Right renal cortex interstitium (tissue), 3 donors: ENCODE measurements at regions not wholly inside any gene's neighbourhood (a gene's known extent, or its start where the extent isn't known, plus 50 kb on each side); places are given as distances from the start of the nearest gene placed in this dataset.
A peak's percentile ranks its signal among the peaks of the same experiment; 100 is the strongest.
"Not testable (repeated sequence)": the region's sequence is repeated elsewhere in the genome, so short reads cannot be mapped to it uniquely, and the experiment has no call there.

Experiments used
- DNase-seq, 3 donors: peaks; one replicate each; pipeline ENCODE4 v3.0.0-alpha.2; 2013; ENCODE audit warnings: low read depth in 3 of 3, low spot score in 2 of 3

DNA sequence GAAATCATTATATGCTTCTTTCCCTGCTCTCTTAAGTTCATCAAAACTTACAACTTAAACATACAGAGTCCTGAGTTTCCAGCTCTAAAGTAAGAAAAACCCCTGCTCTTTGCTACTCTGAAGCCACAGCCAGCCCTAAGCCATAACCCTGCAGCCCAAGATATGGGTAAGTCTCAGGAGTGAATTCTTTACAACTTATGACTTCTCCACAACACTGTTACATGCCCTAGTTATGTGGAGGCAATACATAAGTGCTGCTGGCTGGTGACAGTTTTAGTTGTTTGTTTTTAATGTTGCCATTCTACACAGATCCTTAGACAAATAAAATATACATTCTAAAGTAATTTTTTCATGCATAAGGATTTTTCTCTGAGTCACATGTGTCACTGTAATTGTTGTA is 100.2 kb downstream of the FBXO8 start:
- DNase-seq: no peak

DNA sequence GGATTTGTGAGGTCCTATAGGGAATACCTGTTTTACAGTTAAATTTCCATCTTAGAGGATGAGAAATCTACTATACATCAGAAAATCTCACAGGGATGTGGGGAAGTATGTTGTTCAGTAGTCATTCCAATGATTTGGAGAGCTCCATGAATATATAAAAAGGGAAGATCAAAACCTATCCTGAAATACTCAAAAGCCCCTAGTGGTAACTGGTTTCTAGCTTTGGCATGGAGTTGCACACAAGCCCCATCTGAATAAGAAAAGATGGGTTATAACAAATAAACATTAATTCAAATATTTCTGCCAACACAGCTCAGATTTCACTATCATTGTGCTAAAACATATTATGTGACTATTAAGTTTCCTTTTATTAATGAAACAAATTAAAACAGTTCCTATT is 101.6 kb downstream of the FBXO8 start:
- DNase-seq: no peak

DNA sequence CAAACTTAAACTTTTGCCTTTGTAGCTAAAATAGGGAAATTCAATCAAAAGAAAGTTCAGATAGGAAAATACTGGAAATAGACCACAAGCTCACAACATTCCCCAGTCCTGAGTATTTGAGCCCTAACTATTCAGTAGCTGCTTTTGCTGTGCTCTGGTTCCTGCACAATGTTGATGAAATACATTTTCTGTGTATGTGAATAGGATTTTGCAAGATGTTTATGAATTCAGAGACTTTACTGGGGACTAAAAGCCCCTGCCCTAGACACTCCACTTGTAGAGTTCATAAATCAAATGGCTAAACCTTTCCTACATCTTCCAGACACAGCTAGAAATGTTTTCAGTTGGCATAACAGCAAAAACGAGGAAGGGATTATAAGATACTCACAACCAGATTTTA is 105.9 kb downstream of the FBXO8 start:
- no peak for DNase-seq

GRCh38 chr4:174175836-174176235 is 107.6 kb downstream of the FBXO8 start:
- not testable (repeated sequence) for DNase-seq

DNA sequence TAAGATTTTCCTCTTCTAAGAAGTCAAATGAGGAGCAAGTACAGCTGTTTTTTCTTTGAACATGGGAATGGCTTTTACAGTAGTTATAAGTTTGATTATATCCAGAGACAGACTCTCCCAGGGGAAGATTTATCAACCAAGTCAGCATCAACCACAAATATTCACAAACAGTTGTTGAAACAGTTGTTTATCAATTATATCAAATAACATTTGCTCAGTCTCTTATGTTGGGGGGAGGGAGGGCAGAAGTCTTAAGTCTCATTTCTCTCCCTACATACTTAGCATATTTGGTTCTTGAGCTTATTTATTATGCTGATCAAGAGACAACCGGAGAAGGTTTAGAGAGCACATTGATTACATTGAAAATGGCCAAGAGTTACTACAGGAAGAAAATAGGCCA is 110.1 kb downstream of the FBXO8 start:
- no peak for DNase-seq

- DNase-seq: no peak
These were observed 111.2 kb downstream of the FBXO8 start for GRCh38 chr4:174172274-174172673.

DNA sequence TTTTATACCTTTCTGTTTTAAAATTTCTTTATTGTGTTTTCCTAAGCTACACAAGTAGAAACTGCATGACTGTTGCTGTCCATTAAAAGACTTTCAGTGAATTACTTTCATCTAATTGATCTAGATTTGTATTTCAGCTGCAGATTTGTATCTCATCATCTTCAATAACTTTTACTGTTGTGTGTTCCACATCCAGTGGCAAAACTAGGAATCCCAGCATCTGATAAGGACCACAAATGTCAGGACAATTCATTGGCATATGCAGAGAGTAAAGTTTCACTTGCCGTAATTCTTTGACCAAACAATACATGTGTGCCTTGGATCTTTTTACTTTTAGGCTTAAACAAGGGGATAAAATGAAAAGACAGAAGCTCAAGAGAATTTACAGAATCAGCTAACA is 112.6 kb downstream of the FBXO8 start:
- DNase-seq: no peak

GRCh38 chr4:174170091-174170490 is 113.4 kb downstream of the FBXO8 start:
- DNase-seq: no peak

GRCh38 chr4:174157106-174157607 is 126.3 kb downstream of the FBXO8 start:
- no peak for DNase-seq

GRCh38 chr4:174156239-174156826 is 127.1 kb downstream of the FBXO8 start:
- DNase-seq: peak; percentile 15 to 25 (median 19)

- DNase-seq: no peak
These were observed 129.1 kb downstream of the FBXO8 start for GRCh38 chr4:174154215-174154854.

DNA sequence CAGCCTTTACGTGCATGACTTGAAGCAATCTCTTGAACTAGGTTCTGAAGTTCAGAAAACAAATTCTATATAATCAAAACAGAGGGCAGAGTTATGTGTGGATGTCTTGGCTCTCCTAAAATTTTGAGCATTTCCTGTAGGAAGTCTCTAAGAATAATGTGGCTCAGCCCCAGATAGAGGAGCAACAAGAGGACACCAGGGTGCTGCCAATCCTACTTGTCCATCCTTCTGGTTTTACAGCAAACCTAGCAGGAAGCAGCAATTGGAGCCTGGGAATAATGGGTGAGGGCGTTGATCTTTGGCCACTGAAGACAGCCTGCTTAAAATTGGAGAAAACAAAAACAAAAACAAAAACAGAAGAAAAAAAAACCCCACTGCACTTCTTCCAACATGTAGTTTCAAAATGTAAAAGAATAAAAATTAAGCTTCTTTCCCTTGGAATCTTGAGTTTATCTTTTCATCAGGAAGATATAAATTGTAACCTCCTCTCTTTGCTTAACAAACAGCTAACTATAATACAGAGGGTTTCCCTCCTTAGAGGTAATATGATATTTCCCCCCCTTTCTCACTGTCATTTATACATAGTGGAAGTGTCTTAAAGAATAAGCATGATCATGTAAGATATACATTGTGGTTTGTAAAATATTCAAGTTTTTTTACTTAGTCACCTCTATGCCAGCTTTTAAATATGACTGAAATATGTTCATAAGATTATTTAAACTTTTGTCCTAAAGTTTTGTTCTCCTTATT is 130.6 kb downstream of the FBXO8 start:
- no peak for DNase-seq

GRCh38 chr4:174147863-174148262 is 135.6 kb downstream of the FBXO8 start:
- no peak for DNase-seq

- DNase-seq: no peak
These were observed 139.4 kb downstream of the FBXO8 start for GRCh38 chr4:174144106-174144505.

GRCh38 chr4:174141876-174142275 is 141.6 kb downstream of the FBXO8 start:
- DNase-seq: no peak

DNA sequence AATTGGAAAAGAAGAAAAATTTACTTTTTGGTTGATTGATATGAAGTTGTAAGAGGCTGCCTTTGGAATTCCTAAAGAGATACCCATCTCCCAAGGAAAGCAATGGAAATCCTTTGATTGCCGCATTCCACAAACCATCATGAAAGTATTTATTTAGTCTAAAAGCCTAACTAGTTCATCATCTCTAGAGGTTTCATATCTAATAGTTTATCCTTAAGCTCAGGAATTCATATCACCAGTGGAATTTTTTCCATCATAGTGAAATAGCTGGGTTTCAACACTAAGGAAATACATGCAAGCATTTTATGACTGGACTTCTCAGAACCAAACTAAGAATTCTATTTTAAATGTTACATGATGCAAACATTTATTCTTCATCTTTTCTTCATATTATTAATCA is 144.9 kb downstream of the FBXO8 start:
- DNase-seq: no peak

DNA sequence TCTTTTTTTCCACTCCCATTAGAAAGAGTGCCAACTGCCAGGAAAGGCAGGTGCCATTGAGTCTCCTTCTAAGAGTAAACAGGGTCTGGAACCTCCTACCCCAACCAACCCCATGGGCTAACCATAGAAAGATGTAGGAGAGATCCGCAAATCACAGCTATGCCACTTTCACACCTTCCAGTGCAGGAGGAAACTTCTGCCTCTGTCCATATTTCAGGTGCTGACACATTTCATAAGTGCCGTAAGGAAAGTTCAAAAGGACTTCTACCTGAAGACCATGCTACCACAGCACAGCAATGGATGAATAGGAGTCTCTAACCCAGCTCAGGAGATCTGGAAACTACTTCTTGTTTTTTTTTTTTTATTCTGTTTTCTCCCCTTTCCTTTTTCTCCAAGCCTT is 145.8 kb downstream of the FBXO8 start:
- no peak for DNase-seq

GRCh38 chr4:174135936-174136406 is 147.5 kb downstream of the FBXO8 start:
- no peak for DNase-seq

GRCh38 chr4:174135530-174135929 is 147.9 kb downstream of the FBXO8 start:
- no peak for DNase-seq

DNA sequence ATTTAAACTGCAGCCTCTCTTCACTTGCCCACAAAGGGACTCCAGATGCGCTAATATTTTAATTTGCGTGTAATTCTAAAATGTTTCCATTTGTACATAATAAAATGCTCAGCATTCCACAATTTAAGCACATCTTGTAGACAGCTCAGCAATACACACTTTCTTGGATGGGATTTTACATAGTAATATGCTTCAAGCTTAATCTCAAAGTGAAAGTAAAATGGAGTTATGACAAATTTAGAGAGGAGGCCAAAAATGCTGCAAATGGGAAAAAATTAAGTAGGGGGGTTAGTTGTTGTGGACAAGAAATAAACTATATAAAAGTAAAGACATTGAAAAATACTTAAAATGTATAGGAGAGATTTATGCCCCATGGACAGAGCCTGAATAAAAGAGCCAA is 149.1 kb downstream of the FBXO8 start:
- DNase-seq: no peak

- DNase-seq: no peak
These were observed 149.9 kb downstream of the FBXO8 start for GRCh38 chr4:174133551-174133950.

GRCh38 chr4:174131901-174132300 is 151.6 kb downstream of the FBXO8 start:
- DNase-seq: no peak
